Liver (tissue), 8 donors: ENCODE measurements at regions not wholly inside any gene's neighbourhood (a gene's known extent, or its start where the extent isn't known, plus 50 kb on each side); places are given as distances from the start of the nearest gene placed in this dataset.
A peak's percentile ranks its signal among the peaks of the same experiment; 100 is the strongest.

ENCODE experiments used
- DNase-seq: peaks from one replicate; pipeline ENCODE4 v3.0.0-alpha.2; 2017; ENCODE audit warnings: low spot score
- H3K27ac ChIP-seq, 2 donors: one replicate each; pipeline ENCODE4 v1.7.0; 2013; ENCODE audit warnings: inconsistent platforms in 2 of 2, low read length in 2 of 2, control low read depth in 1 of 2, low read depth in 1 of 2, mild to moderate bottlenecking in 1 of 2
- H3K27me3 ChIP-seq, 4 donors: one replicate each; pipeline versions ENCODE4 v1.6.1 to v1.7.0; 2013; ENCODE audit warnings: low read length in 3 of 4, inconsistent platforms in 1 of 4, mild to moderate bottlenecking in 1 of 4, moderate library complexity in 1 of 4; ENCODE audit not compliant: control insufficient read depth in 4 of 4, insufficient read depth in 4 of 4
- H3K36me3 ChIP-seq, 4 donors: one replicate each; pipeline versions ENCODE4 v1.6.1 to v1.7.0; 2013; ENCODE audit warnings: low read length in 3 of 4, mild to moderate bottlenecking in 3 of 4, low read depth in 1 of 4, moderate library complexity in 1 of 4; ENCODE audit not compliant: control insufficient read depth in 4 of 4, insufficient read depth in 3 of 4
- H3K4me1 ChIP-seq, 4 donors: one replicate each; pipeline versions ENCODE4 v1.6.1 to v1.7.0; 2013; ENCODE audit warnings: low read length in 3 of 4, mild to moderate bottlenecking in 3 of 4, moderate library complexity in 1 of 4; ENCODE audit not compliant: control insufficient read depth in 4 of 4, insufficient read depth in 4 of 4
- H3K4me3 ChIP-seq, 3 donors: one replicate each; pipeline versions ENCODE4 v1.6.1 to v1.7.0; 2013; ENCODE audit warnings: low read length in 3 of 3, control low read depth in 1 of 3, low read depth in 1 of 3, mild to moderate bottlenecking in 1 of 3
- H3K9ac ChIP-seq, 2 donors: one replicate each; pipeline ENCODE4 v1.7.0; 2013; ENCODE audit warnings: low read length in 2 of 2, mild to moderate bottlenecking in 2 of 2, moderate library complexity in 2 of 2, control low read depth in 1 of 2, low read depth in 1 of 2
- H3K9me3 ChIP-seq, 4 donors: one replicate each; pipeline versions ENCODE4 v1.6.1 to v1.7.0; 2013; ENCODE audit warnings: low read length in 3 of 4; ENCODE audit not compliant: control insufficient read depth in 4 of 4
- EGR1 ChIP-seq, 2 donors: IDR thresholded peaks; 2 replicates each; pipeline ENCODE4 v1.6.1; 2016 to 2018; ENCODE audit warnings: antibody characterized with exemption in 2 of 2, low read depth in 2 of 2
- FOXA1 ChIP-seq: IDR thresholded peaks from 2 replicates; pipeline ENCODE4 v1.6.1; 2016; ENCODE audit warnings: antibody characterized with exemption
- FOXA2 ChIP-seq: IDR thresholded peaks from 2 replicates; pipeline ENCODE4 v1.6.1; 2016; ENCODE audit warnings: antibody characterized with exemption
- GABPA ChIP-seq, 2 donors: IDR thresholded peaks in 1 of 2; conservative IDR thresholded peaks in 1 of 2; 2 replicates each; pipeline ENCODE4 v1.6.1; 2016; ENCODE audit warnings: antibody characterized with exemption in 2 of 2, mild to moderate bottlenecking in 1 of 2, moderate library complexity in 1 of 2
- HNF4A ChIP-seq, 2 donors: conservative IDR thresholded peaks; 2 replicates each; pipeline ENCODE4 v1.6.1; 2016; ENCODE audit warnings: antibody characterized with exemption in 2 of 2, mild to moderate bottlenecking in 2 of 2
- HNF4G ChIP-seq: IDR thresholded peaks from 2 replicates; pipeline ENCODE4 v1.6.1; 2016; ENCODE audit warnings: antibody characterized with exemption
- JUND ChIP-seq, 2 donors: IDR thresholded peaks; 2 replicates each; pipeline ENCODE4 v1.6.1; 2016; ENCODE audit warnings: antibody characterized with exemption in 2 of 2
- NR2F2 ChIP-seq: IDR thresholded peaks from 2 replicates; pipeline ENCODE4 v1.6.1; 2016; ENCODE audit warnings: antibody characterized with exemption
- RAD21 ChIP-seq, 2 donors: IDR thresholded peaks; 2 replicates each; pipeline ENCODE4 v1.6.1; 2016; ENCODE audit warnings: antibody characterized with exemption in 2 of 2, mild to moderate bottlenecking in 2 of 2
- REST ChIP-seq: IDR thresholded peaks from 2 replicates; pipeline ENCODE4 v1.6.1; 2016; ENCODE audit warnings: antibody characterized with exemption, mild to moderate bottlenecking
- RXRA ChIP-seq, 2 donors: IDR thresholded peaks; 2 replicates each; pipeline ENCODE4 v1.6.1; 2017 to 2018; ENCODE audit warnings: antibody characterized with exemption in 2 of 2, mild to moderate bottlenecking in 1 of 2
- SP1 ChIP-seq: IDR thresholded peaks from 2 replicates; pipeline ENCODE4 v1.6.1; 2018; ENCODE audit warnings: antibody characterized with exemption, mild to moderate bottlenecking
- TAF1 ChIP-seq: conservative IDR thresholded peaks from 2 replicates; pipeline ENCODE4 v1.6.1; 2016; ENCODE audit warnings: antibody characterized with exemption, mild to moderate bottlenecking
- YY1 ChIP-seq: IDR thresholded peaks from 2 replicates; pipeline ENCODE4 v1.6.1; 2016; ENCODE audit warnings: antibody characterized with exemption, mild to moderate bottlenecking
- WGBS: extraction: QIAGEN DNeasy Blood & Tissue Kit; methylation state at CpG from one replicate; pipeline ENCODE4 v1.1.7; 2013; 5-methylcytosine and 5-hydroxymethylcytosine counted together
- TF ChIP-seq, protein P1 (sequence below): fragments of 150-350 bp; IDR thresholded peaks from 2 replicates; pipeline ENCODE4 v1.5.1; 2017; ENCODE audit warnings: improper control_type of control experiment, low read depth, low read length; ENCODE audit not compliant: missing input control
- TF ChIP-seq, protein P2 (sequence below): IDR thresholded peaks from 2 replicates; pipeline ENCODE4 v1.6.1; 2016; ENCODE audit warnings: antibody characterized with exemption
- TF ChIP-seq, protein P3 (sequence below): IDR thresholded peaks from 2 replicates; pipeline ENCODE4 v1.6.1; 2016; ENCODE audit warnings: antibody characterized with exemption
- TF ChIP-seq, protein P4 (sequence below): IDR thresholded peaks from 2 replicates; pipeline ENCODE4 v1.6.1; 2016; ENCODE audit warnings: antibody characterized with exemption
- donor health status: healthy.
- donor health status: healthy.
- donor health status: healthy.
- donor health status: healthy.
- donor health status: healthy.

DNA sequence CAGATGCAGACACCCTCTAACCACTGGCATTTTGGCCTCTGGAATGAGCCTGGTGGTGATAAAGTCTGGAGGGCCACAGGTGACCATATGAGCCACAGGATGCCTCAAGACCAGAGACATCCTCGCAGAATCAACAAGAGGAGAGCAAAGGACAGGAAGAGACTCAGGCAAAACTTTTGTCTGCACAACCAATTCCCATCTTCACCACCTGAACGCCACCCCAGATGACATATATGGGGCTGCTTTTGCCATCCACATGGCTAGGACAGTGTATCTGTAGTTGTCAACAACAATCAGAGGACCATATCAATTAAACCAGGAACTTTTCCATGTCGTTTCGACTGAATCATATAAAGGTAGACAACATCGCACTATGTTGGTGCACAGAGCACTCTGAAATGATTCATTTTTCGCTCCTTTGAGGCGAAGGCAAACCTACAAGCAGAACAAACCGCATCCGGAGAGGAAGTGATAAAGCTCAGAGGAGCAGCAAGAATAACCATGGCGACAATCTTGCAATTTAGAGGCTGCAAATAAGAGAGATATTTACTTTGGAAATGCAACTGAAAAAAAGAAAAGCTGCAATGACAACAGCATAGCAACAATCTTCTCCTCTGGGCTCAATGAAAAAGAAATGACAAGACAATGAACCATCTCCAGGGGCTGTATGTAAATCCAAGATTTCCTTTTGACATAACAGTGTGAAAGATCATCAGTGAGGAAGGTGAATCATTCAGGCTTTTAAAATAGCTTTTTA, 204.5 kb downstream of the ARL4C start:
- peaks cover 0 to 1% (median 0%) of the 10 kb centered on the region in 4 donors for H3K4me1 ChIP-seq
- no peaks in the 10 kb centered on the region for H3K9me3 ChIP-seq
- no peak overlapping the region for H3K9ac ChIP-seq
- no peaks in the 10 kb centered on the region for H3K36me3 ChIP-seq
- no peak overlapping the region for H3K4me3 ChIP-seq
- H3K27ac ChIP-seq: peak overlapping the region in 1 of 2 donors; percentile 27
- no peaks in the 10 kb centered on the region for H3K27me3 ChIP-seq
- no peak for DNase-seq
- WGBS: 74% methylated on average over 10 of the region's 10 CpGs
- TF ChIP-seq GABPA (IDR thresholded peaks at IDR 0.05 in 1 of 2, conservative IDR thresholded peaks at IDR 0.05 in 1 of 2) (no peak), RXRA (IDR thresholded peaks at IDR 0.05) (no peak), NR2F2 (no peak), RAD21 (IDR thresholded peaks at IDR 0.05) (no peak), REST (no peak), TAF1 (no peak), EGR1 (IDR thresholded peaks at IDR 0.05; ENCODE audit: low read depth in 2 of 2) (no peak), SP1 (no peak), FOXA2 (no peak), HNF4G (no peak), HNF4A (conservative IDR thresholded peaks at IDR 0.05) (no peak), JUND (IDR thresholded peaks at IDR 0.05) (no peak), FOXA1 (no peak), YY1 (no peak)
- TF ChIP-seq, protein P1, sequence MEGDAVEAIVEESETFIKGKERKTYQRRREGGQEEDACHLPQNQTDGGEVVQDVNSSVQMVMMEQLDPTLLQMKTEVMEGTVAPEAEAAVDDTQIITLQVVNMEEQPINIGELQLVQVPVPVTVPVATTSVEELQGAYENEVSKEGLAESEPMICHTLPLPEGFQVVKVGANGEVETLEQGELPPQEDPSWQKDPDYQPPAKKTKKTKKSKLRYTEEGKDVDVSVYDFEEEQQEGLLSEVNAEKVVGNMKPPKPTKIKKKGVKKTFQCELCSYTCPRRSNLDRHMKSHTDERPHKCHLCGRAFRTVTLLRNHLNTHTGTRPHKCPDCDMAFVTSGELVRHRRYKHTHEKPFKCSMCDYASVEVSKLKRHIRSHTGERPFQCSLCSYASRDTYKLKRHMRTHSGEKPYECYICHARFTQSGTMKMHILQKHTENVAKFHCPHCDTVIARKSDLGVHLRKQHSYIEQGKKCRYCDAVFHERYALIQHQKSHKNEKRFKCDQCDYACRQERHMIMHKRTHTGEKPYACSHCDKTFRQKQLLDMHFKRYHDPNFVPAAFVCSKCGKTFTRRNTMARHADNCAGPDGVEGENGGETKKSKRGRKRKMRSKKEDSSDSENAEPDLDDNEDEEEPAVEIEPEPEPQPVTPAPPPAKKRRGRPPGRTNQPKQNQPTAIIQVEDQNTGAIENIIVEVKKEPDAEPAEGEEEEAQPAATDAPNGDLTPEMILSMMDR: no peak
- TF ChIP-seq, protein P2, sequence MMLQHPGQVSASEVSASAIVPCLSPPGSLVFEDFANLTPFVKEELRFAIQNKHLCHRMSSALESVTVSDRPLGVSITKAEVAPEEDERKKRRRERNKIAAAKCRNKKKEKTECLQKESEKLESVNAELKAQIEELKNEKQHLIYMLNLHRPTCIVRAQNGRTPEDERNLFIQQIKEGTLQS: no peak
- TF ChIP-seq, protein P3, sequence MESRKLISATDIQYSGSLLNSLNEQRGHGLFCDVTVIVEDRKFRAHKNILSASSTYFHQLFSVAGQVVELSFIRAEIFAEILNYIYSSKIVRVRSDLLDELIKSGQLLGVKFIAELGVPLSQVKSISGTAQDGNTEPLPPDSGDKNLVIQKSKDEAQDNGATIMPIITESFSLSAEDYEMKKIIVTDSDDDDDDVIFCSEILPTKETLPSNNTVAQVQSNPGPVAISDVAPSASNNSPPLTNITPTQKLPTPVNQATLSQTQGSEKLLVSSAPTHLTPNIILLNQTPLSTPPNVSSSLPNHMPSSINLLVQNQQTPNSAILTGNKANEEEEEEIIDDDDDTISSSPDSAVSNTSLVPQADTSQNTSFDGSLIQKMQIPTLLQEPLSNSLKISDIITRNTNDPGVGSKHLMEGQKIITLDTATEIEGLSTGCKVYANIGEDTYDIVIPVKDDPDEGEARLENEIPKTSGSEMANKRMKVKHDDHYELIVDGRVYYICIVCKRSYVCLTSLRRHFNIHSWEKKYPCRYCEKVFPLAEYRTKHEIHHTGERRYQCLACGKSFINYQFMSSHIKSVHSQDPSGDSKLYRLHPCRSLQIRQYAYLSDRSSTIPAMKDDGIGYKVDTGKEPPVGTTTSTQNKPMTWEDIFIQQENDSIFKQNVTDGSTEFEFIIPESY: no peak
- TF ChIP-seq, protein P4, sequence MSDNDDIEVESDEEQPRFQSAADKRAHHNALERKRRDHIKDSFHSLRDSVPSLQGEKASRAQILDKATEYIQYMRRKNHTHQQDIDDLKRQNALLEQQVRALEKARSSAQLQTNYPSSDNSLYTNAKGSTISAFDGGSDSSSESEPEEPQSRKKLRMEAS: no peak
